GM18519 (cell line): ENCODE measurements at regions not wholly inside any gene's neighbourhood (a gene's known extent, or its start where the extent isn't known, plus 50 kb on each side); places are given as distances from the start of the nearest gene placed in this dataset.
"Not testable (repeated sequence)": the region's sequence is repeated elsewhere in the genome, so short reads cannot be mapped to it uniquely, and the experiment has no call there.

ENCODE experiments used
- ATAC-seq: cut with Tn5 transposase; IDR thresholded peaks from one replicate; pipeline ENCODE4 v1.9.1; 2021; ENCODE audit warnings: mild to moderate bottlenecking, moderate library complexity; ENCODE audit not compliant: unreplicated experiment, low FRiP score

GRCh38 chr2:186159101-186159500 lies 327.0 kb upstream of the ZC3H15 start:
- no peak for ATAC-seq

GRCh38 chr2:186164325-186164724 lies 321.7 kb upstream of the ZC3H15 start:
- ATAC-seq = no peak

- ATAC-seq = no peak
Measured at GRCh38 chr2:186170693-186171092, 315.4 kb upstream of the ZC3H15 start.

- no peak for ATAC-seq
Measured at GRCh38 chr2:186181625-186182024, 304.4 kb upstream of the ZC3H15 start.

GRCh38 chr2:186182366-186182765 lies 303.7 kb upstream of the ZC3H15 start:
- not testable (repeated sequence) for ATAC-seq

- ATAC-seq = no peak
Measured at GRCh38 chr2:186183406-186183805, 302.7 kb upstream of the ZC3H15 start.

GRCh38 chr2:186187854-186188253 lies 298.2 kb upstream of the ZC3H15 start:
- ATAC-seq = no peak

- no peak for ATAC-seq
Measured at GRCh38 chr2:186189816-186190215, 296.2 kb upstream of the ZC3H15 start.

- no peak for ATAC-seq
Measured at GRCh38 chr2:186195696-186196095, 290.4 kb upstream of the ZC3H15 start.

GRCh38 chr2:186197955-186198354 lies 288.1 kb upstream of the ZC3H15 start:
- ATAC-seq = no peak

- no peak for ATAC-seq
Measured at GRCh38 chr2:186199029-186199428, 287.0 kb upstream of the ZC3H15 start.

- ATAC-seq = no peak
Measured at GRCh38 chr2:186201371-186201770, 284.7 kb upstream of the ZC3H15 start.

- ATAC-seq = no peak
Measured at GRCh38 chr2:186205254-186205911, 280.7 kb upstream of the ZC3H15 start.

- ATAC-seq = no peak
Measured at GRCh38 chr2:186209532-186209931, 276.5 kb upstream of the ZC3H15 start.

GRCh38 chr2:186220409-186220808 lies 265.7 kb upstream of the ZC3H15 start:
- no peak for ATAC-seq

GRCh38 chr2:186229265-186229664 lies 256.8 kb upstream of the ZC3H15 start:
- ATAC-seq = no peak

GRCh38 chr2:186241874-186242273 lies 244.2 kb upstream of the ZC3H15 start:
- ATAC-seq = no peak

GRCh38 chr2:186254759-186255158 lies 231.3 kb upstream of the ZC3H15 start:
- ATAC-seq = no peak

GRCh38 chr2:186255823-186256222 lies 230.2 kb upstream of the ZC3H15 start:
- no peak for ATAC-seq

GRCh38 chr2:186256540-186256939 lies 229.5 kb upstream of the ZC3H15 start:
- peak; percentile 94 for ATAC-seq

- ATAC-seq = no peak
Measured at GRCh38 chr2:186263673-186264250, 222.3 kb upstream of the ZC3H15 start.

- ATAC-seq = no peak
Measured at GRCh38 chr2:186269536-186269935, 216.5 kb upstream of the ZC3H15 start.
